OCI-LY7 (cell line): ENCODE measurements at regions not wholly inside any gene's neighbourhood (a gene's known extent, or its start where the extent isn't known, plus 50 kb on each side); places are given as distances from the start of the nearest gene placed in this dataset.

Experiments
- CTCF ChIP-seq: fragments of 200-600 bp; sonication (generic); conservative IDR thresholded peaks from 2 replicates; pipeline ENCODE4 v1.5.1; 2014; ENCODE audit warnings: mild to moderate bottlenecking, antibody characterized with exemption, low read length, moderate library complexity, mixed read lengths
- EZH2phosphoT487 ChIP-seq: fragments of 200-600 bp; sonication (generic); IDR thresholded peaks from 2 replicates; pipeline ENCODE4 v1.6.1; 2018; ENCODE audit warnings: low read depth, borderline replicate concordance, mild to moderate bottlenecking, mixed run types, antibody characterized with exemption, low read length, moderate library complexity, mixed read lengths

GRCh38 chr18:56083523-56084287, 495.7 kb upstream of the TCF4 start:
- TF ChIP-seq CTCF (no peak), EZH2phosphoT487 (no peak)
